COLO829 (cell line): ENCODE measurements at regions not wholly inside any gene's neighbourhood (a gene's known extent, or its start where the extent isn't known, plus 50 kb on each side); places are given as distances from the start of the nearest gene placed in this dataset.

Experiments used
- DNase-seq: peaks from one replicate; pipeline ENCODE4 v3.0.0; 2012; ENCODE audit warnings: low spot score

DNA sequence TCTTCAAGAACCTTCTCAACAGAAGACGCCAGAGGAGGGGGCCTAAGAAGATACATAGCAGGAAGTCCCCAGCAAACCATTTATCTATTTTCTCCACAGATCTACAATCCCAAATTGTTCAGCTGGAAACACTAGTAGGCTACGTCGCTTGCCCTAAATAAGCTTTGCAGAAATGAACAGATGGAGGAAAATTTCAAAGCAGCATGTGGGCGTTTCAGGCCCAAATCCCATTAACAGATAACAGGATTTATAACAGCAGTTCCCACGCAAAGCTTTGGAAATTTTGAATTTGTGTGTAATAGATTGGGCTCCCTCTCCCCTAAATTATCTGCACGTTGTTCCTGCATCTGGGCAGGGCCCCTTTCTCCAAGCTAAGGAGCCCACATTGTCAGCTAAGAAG lies 60.6 kb upstream of the FRMD4A start:
- no peak for DNase-seq

DNA sequence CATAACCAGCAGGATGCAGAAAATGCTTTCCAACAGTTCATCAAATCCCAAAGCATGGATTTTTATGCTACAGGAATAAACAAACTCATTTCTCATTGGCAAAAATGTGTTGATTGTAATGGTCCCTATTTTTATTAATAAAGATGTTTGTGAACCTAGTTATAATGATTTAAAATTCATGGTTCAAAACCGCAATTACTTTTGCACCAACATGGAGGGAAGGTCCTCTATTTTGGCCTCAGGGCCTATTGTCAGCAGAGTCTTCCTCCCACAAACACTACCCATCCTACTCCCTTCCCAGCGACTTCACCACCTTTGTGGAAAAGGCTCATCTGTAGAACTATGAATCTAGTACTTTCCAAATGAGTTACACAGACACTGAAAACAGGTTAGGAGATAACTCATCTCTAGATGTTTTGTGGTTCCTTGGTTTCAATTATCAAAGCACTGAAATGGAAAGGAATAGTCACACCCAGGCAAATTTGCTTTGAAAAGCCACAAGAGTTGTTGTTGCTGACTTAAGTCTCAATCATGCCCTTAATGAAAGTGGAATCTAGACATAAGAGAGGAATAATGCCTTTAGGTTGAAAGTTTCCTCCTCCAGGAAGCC lies 59.4 kb upstream of the FRMD4A start:
- DNase-seq, result no peak

GRCh38 chr10:14385596-14386593 lies 55.2 kb upstream of the FRMD4A start:
- peak; percentile 3 for DNase-seq

DNA sequence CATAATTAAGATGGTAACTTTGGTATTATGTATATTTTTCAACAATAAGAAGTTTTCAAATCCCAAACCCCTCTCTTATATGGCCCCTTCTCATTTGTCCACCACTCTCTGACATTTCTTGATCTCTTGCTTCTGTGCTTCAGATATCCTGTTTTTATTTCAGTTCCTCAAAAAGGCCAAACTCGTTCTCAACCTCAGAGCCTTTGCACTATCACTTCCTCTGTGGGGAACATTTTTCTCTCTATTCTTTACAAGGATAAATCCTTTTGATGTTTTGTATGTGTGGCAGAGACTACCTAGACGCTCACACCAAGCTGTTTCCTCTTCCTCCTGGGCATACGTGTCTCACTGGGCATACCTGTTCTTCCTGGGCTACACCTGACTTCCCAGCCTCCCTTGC lies 54.2 kb upstream of the FRMD4A start:
- no peak for DNase-seq

DNA sequence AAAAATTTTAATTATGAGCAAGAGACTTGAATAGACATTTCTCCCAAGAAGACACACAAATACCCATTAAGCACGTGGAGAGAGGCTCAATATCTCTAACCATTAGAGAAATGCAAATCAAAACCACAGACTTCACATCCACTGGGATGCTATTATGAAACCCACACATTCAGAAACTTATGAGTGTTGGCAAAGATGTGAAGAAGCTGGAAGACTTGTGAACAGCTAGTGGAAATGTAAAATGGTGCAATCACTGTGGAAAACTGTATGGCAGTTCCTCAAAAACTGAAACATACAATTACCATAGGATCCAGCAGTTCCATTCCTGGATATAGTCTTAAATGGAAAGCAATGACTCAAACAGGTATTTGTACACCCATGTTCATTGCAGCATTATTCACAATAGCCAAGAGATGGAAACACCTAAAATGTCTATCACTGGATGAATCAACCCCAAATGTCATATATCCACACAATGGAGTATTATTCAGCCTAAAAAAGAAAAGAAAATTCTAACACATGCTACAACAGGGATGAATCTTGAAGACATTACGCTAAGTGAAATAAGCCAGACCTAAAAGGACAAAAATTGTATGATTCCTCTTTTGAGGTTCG lies 53.5 kb upstream of the FRMD4A start:
- DNase-seq, result no peak

DNA sequence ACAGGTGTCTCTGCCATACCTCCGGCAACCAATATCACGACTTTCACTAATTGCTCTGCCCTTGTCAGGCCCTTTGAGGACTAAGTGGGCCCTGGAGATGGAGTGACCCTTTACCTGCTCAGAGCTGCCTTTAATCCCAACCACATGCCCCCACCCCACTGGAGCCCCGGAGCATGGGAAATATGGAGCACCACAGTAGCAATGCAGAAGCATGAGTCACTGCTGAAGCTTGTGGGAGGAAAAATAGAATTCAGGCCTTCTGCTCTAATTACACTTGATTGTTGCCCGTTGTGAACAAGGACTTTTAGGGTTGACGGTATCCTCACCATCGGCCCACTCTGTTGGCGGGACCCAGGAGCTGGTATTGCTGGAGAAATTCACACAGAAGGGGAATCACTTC lies 52.5 kb upstream of the FRMD4A start:
- DNase-seq, result no peak

GRCh38 chr10:14382531-14382930 lies 51.8 kb upstream of the FRMD4A start:
- DNase-seq, result no peak

DNA sequence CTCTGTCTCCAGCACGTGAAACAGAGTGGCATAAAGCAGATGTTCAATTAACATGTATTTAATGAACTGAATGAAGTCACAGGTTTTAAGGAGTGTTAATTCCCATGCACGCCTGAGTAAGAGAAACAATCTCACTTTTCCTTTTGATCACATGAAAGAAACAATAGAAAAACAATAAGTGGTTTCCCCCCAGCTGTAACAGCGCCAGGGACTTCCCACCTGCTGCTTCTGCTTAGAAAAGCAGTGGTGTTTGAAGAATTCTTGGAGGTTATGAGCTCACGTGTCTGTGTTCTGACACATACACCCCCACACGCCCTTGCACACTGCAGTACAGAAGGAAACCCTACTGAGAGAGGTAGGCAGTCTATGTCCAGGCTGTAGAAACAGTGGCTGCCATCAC lies 51.3 kb upstream of the FRMD4A start:
- no peak for DNase-seq

DNA sequence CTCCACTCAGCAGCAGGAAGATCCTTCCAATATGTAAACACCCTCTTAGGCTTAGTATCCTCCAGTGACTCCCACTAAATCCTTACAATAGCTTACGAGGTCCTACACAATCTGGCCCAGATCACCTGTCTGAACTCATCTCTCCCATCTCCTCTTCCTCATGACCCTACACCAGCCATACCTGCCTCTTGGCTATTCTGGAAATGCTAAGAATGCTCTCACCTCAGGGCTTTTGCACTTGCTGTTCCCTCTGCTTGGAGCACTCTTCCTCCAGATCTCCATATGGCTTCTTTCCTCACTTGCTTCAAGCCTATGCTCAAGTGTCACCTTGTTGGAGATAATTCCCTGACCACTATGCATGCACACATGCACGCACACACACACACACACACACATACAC lies 50.8 kb upstream of the FRMD4A start:
- DNase-seq, result no peak

DNA sequence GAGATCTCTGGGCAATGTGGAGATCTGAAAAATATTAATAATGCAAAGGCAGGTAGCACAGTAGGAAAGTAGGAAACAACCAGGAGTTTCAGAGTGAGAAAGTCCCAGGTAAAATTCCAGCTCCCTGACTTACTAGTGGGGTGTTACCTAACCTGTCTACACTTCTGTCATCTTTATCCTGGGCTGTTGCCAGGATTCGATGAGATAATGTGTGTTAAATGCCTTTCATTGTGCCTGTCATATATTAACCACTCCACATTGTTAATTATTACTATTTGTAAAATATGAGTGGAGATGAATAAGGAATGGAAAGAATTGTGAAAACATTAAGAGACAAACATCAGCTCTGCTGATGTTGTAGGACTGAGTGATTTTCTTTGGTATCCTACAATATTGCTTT lies 50.0 kb upstream of the FRMD4A start:
- no peak for DNase-seq
